ENCODE measurements at regions not wholly inside any gene's neighbourhood (a gene's known extent, or its start where the extent isn't known, plus 50 kb on each side); places are given as distances from the start of the nearest gene placed in this dataset.

- CTCF ChIA-PET, result interaction anchor here (1.4 to 1.5 kb wide), 2 partner anchors 172 to 174 kb away, joined by 3 to 6 read pairs; no protein-coding TSS in a partner anchor
- Histone ChIP-seq H3K4me1 (ENCODE audit: control insufficient read depth, insufficient read depth, low read length) (no peaks in the 10 kb centered on the region), H3K36me3 (ENCODE audit: control insufficient read depth, insufficient read depth, low read length) (no peaks in the 10 kb centered on the region), H3K4me3 (ENCODE audit: low read depth in 2 of 2, low read length in 2 of 2) (no peak overlapping the region), H3K27ac (ENCODE audit: low read length) (no peak overlapping the region), H3K27me3 (ENCODE audit: control insufficient read depth, insufficient read depth, low read length) (no peaks in the 10 kb centered on the region; the same call in 1 of the 2 replicates), H3K9me3 (ENCODE audit: control insufficient read depth, insufficient read depth, low read depth, low read length) (no peaks in the 10 kb centered on the region)
- TF ChIP-seq TCF7L2 (IDR thresholded peaks at IDR 0.05; ENCODE audit: low read depth, low read length), result no peak
- peak; percentile 84 for TF ChIP-seq CTCF (IDR thresholded peaks at IDR 0.05)
- ATAC-seq (peak; percentile 72; the same call in 1 of the 2 replicates), DNase-seq (ENCODE audit: low read depth, low spot score) (peak; percentile 18)
- intact Hi-C loops (cut with micrococcal nuclease; ENCODE audit: unreplicated experiment) (no loop called here), in situ Hi-C loops (cut with HindIII; ENCODE audit: low pct_unique_long_range_greater_than_20kb, low sequenced_read_pairs) (no loop called here)
- POLR2A ChIA-PET, result no interaction called here
- no TSS peak for BruUV-seq (replicated peaks)
Observed at GRCh38 chr3:132210476-132211346, 106.5 kb upstream of the ACP3 start.

GRCh38 chr3:132211896-132212295 lies 105.3 kb upstream of the ACP3 start:
- Histone ChIP-seq H3K36me3 (ENCODE audit: control insufficient read depth, insufficient read depth, low read length) (no peaks in the 10 kb centered on the region), H3K9me3 (ENCODE audit: control insufficient read depth, insufficient read depth, low read depth, low read length) (no peaks in the 10 kb centered on the region), H3K4me3 (ENCODE audit: low read depth in 2 of 2, low read length in 2 of 2) (no peak overlapping the region), H3K27me3 (ENCODE audit: control insufficient read depth, insufficient read depth, low read length) (no peaks in the 10 kb centered on the region; the same call in 1 of the 2 replicates), H3K27ac (ENCODE audit: low read length) (no peak overlapping the region), H3K4me1 (ENCODE audit: control insufficient read depth, insufficient read depth, low read length) (no peaks in the 10 kb centered on the region)
- ChIA-PET CTCF (no interaction called here), POLR2A (interaction anchor here (0.8 kb wide), 1 partner anchor 25 kb away, joined by 3 read pairs; no protein-coding TSS in a partner anchor)
- DNase-seq (ENCODE audit: low read depth, low spot score), result no peak
- TF ChIP-seq SIN3A (IDR thresholded peaks at IDR 0.05; ENCODE audit: borderline replicate concordance, insufficient read depth, low read depth, low read length) (no peak), CTCF (IDR thresholded peaks at IDR 0.05) (no peak), POLR2AphosphoS5 (IDR thresholded peaks at IDR 0.05; ENCODE audit: low read depth, low read length) (no peak), REST (IDR thresholded peaks at IDR 0.05; ENCODE audit: insufficient read depth in 1 of 2, low read depth in 2 of 2, low read length in 1 of 2) (no peak), TCF7L2 (IDR thresholded peaks at IDR 0.05; ENCODE audit: low read depth, low read length) (no peak)
- no TSS peak for BruUV-seq (replicated peaks)
- no peak for ATAC-seq
- intact Hi-C loops (cut with micrococcal nuclease; ENCODE audit: unreplicated experiment), result no loop called here
- in situ Hi-C loops (cut with HindIII; ENCODE audit: low pct_unique_long_range_greater_than_20kb, low sequenced_read_pairs), result no loop called here

Data from Panc1 (cell line).